HG02759 (cell line): ENCODE measurements at regions not wholly inside any gene's neighbourhood (a gene's known extent, or its start where the extent isn't known, plus 50 kb on each side); places are given as distances from the start of the nearest gene placed in this dataset.
"Not testable (repeated sequence)": the region's sequence is repeated elsewhere in the genome, so short reads cannot be mapped to it uniquely, and the experiment has no call there.

ENCODE experiments used
- ATAC-seq: cut with Tn5 transposase; IDR thresholded peaks from one replicate; pipeline ENCODE4 v1.9.1; 2021; ENCODE audit warnings: mild to moderate bottlenecking, moderate library complexity; ENCODE audit not compliant: unreplicated experiment

DNA sequence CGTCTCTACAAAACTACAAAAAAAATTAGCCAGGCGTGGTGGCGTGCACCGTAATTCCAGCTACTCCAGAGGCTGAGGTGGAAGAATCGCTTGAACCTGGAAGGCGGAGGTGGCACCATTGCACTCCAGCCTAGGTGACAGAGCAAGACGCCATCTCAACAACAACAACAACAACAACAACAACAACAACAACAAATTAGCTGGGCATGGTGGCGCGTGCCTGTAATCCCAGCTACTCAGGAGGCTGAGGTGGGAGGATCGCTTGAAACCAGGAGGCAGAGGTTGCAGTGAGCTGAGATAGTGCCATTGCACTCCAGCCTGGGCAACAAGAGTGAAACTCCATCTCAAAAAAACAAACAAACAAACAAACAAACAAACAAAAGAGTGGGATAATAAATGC lies 219.9 kb upstream of the SGK1 start:
- ATAC-seq, result not testable (repeated sequence)

DNA sequence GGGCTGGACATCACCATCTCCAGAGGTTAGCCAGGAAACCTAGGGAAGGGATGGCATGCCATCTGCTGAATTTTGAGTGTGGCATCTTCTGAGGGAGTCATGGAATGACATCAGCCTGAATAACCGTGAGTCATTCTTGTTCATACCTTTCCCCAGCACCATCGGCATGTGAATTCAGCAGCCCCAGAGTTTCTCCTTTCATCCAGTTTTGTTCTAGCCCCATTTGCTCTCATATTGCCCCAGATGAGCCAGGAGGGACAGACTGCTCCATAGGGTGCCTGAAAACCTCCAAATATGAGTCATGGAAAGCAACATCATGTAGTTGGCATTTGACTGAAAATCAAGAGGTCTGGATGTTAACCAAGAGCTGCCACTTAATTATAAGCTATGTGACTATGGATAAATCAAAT lies 219.2 kb upstream of the SGK1 start:
- no peak for ATAC-seq

DNA sequence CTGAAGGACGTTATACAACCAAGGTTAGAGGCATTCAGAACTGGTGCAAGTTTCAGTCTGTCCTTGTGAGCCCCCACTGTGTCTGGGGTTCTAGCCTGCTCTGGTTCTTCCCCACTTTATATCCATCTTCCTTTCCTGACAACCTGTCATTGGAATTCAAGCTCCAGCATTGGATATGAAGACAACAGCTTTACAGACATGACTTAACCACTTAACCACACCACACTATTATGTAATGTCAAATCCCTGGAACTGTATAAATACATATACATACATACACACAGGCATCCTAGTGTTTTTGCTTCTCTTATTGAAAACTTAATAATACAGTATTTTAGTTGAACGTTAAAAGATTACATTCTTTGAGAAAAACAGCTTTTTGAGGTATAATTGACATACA lies 217.9 kb upstream of the SGK1 start:
- no peak for ATAC-seq

DNA sequence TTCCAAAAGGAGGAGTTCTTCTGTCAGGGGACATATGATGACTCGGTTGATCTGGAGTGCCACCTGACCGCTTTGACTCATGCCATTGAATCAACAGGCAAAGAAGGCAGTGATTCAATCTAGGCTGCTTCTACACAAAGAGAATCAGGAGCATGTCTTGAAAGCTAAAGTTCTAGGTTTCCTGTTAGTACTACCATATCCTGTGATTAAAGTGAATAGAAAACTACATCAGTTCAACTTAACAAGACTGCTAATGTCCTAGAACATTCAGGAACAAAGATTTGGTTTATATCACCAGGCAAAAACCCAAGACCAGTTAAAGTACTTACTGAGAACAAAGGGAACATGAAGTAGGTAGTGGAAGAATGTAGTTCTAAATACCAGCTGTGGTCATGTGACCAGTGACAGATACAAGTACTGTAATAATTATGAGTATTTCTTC lies 216.8 kb upstream of the SGK1 start:
- no peak for ATAC-seq

DNA sequence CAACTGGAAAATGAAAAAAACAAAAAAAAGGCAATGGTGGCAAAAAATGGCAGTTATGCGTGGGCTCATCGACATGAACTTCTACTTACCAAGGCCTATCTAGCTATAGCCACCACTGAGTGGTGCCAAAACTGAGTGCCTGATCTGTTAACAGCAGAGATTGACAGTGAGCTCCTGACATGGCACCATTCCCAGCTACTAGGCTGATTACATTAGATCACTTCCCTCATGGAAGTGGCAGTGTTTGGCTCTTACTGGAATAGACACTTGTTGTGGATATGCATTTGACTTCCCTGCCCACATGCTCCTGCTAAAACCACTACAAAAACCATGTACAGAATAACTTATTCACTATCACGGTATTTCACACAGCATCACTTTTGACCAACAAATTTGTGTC lies 216.1 kb upstream of the SGK1 start:
- ATAC-seq, result no peak

DNA sequence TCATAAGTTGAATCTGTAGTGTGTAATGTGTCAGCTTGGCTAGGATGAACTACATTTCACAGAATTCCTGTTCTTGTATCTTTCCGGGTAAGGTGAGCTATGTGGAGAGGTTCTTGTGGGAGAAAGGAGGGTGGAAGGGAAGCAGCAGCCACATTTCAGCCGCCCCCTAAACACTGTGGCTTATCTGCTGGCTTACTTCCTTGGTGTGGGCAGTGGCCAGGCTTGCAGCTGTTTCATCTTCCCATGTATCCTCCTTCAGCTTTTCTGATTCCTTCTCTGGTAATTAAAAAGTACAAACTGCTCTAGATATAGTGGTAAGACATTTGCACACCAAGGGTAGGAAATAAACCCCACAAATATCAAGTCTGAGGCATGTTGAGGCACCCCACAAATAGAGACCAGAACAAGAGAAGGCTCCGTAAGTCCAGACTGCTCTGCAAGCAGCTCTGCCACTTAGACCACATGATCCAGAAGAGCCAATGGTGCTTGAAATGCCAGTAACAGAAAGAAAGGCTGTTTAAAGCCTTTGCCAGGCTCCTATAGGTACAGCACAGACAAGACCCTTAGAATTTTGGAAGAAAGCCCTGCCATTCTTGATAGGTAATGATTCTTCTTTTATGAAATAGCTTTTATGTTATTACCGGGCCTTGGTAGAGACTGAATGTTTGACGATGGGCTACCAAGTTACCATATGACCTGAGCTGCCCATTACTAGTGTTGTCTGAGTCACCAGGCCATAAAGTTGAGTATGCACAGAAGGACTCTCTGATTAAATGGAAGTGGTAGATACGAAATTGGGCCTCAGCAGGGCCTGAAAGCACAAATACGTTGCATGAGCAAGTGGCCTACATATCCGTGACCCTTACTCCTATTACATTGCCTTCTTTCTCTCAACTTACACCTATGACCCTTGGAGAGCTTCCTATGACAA lies 215.0 kb upstream of the SGK1 start:
- ATAC-seq, result no peak

DNA sequence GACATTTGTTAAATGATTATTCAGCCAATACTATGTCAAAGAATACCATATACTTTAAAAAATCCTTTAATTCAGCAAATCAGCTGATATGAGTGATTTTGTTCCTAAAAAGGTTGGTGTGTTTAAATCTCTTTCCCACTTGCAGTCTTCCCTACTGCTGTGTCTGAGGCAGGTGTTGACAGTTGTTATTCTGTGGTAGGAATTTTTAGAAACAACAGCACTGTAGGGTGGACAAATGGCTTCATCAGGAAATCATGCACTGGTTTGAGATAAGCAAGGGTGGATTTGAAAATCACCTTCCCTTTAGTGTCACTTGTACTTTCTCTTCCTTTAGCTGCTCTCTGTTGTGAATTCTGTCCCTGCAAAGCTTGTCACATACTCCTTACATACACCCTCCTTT lies 213.7 kb upstream of the SGK1 start:
- ATAC-seq, result no peak

DNA sequence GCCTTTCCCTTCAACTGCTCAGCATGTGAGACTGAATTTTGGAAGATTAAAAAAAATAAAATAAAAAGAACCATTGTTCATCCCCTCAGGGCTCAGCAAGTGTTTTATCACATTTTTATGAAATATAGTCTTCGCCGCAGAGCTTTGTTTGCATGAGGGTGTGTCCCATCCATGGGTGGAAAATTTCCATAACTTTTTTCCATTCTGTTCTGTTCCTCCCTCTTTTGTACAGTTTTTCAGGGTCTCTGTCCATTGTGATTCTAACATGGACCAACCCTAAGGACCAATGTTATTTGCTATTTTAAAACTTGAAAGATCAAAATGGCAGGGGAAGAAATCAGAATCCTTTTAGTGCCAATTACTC lies 213.3 kb upstream of the SGK1 start:
- no peak for ATAC-seq

DNA sequence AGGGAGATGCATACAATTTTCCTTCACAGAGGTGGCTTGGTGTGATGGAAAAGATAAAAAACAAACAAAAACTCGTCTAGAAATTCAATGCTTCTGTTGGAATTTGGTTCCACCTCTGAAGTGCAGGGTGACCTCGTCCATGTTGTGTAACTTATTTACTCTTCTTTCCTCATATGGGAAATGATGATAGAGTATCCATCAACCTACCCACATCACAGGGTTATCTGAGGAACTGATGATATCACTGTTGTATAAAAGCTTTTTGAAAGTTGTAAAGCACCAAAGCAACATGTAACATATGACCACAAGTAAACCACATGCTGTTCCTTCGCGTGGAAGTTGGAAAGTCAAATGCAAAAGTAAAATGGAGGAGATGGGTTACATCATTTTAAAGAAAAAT lies 212.0 kb upstream of the SGK1 start:
- no peak for ATAC-seq

DNA sequence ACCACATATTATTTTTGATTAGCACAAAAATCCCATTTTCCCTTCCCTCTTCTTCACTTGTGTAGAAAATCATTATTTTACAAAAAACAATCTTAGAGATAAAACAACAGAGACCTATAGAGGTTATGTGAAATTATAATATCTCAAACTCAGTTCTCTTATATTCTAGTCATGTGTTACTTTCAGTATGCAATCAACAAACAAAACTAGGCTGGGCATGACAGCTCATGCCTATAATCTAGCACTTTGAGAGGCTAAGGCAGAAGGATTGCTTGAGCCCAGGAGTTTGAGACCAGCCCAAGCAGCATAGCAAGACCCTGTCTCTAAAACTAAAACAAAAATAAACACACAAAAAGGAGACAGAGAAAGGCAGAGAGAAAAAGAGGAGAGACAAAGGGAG lies 211.4 kb upstream of the SGK1 start:
- ATAC-seq, result no peak

DNA sequence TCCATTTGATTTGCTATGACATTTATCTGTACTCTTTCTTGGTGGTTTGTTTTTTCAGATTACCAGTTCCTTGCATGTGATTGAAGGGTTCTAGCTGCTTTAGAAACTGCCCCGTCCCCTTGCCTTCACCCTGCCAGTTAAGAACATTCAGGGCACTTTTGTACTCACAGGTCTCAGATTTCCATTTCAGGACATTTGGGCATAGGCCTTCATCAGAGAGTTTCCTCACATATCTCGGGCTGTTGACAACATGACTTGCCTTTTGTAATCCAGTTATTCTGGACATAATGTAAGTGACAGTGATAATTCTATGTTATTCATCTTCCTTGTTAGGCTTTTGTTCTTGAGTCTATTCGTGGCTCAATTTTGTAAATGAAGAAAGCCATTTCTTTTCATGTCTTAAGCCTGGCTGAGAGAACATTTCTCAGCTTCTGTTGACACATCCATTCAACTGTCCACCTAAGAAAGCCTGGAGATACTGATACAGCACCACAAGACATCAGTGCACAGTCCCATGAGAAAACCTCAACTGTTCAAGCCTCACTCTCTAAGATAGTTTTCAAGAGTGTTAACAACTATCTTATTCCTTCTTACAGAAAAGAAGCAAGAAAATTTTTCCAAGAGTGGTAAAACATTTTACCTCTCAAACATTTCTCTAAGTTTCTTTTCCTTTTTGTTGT lies 209.3 kb upstream of the SGK1 start:
- ATAC-seq, result no peak

DNA sequence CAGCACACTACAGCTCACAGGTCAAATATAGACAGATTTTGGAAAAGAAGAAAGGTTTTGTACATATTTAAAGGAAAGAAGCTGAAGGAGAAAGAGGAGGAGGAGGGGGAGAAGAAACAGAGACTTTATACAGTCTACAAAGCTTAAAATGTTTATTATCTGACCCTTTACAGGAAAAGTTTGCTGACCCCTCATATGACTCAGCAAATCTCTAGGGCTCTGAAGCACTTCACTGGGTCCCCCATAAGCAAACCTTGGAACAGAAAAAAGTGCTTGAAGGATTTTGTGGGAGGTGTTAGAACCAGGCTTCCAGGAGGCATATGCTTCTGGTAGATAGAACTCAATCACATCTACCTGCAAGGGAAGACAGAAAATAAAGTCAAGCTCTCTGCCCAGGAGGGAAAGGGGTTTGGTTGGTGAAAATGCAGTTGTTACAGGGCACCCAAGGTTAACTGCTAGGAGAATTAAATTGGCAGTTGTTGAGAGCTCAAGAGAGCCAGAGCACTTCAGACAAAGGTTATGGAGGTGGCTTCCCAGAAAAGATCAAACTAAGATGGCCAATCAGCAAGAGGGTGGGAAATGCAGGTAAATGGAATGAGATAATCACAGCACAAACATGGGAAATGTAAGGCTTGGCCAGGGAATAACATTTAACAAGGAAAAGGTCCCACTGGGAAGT lies 207.4 kb upstream of the SGK1 start:
- no peak for ATAC-seq

DNA sequence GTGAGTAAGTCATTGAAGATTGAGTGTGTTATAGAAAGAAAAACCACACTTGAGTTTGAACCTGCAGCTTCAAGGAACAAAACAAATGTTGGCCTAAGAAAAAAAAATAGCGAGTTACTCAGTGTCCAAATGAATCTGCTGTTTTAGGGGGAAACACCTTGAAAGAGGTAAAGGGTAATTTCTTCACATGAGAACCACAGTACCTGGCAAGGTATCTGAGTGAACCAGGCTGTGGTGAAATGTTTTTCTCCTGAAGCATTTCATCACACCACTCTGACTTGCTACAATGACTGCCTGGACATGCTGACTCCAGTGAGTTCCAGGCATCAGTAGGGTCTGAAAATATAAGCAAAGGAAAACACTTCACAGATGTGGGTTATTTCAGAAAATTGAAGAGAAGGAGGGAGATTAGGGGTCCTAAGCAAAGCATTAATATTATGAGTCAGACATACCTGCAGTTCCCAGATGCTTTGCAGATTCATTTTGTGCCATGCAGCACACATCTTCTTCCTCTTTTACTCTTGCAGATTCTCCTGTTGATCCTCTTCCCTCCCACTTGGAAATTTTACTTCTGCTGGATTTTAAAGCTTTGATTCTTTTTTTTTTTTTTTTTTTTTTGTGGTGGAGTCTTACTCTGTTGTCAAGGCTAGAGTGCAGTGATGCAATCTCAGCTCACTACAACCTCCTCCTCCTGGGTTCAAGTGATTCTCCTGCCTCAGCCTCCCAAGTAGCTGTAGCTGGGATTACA lies 206.2 kb upstream of the SGK1 start:
- ATAC-seq, result no peak

DNA sequence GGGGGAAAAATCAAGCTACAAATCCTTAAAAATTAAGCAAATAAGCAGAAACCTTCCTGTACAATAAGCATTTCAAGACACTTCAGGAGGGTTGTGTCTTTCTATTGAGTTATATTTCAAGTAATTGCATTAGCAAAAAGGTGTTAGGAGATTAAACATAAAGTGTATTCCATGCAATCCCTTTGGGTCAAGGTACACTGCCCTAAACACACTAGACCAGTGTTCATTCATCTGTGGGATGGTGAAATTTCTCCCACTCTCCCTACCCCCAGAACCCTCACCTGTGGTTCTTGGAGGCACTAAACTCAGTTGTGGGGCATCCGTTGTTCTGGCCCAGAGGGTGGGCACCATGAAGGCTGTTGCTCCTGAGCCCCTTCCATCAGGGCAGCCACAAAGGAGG lies 205.1 kb upstream of the SGK1 start:
- ATAC-seq, result no peak

DNA sequence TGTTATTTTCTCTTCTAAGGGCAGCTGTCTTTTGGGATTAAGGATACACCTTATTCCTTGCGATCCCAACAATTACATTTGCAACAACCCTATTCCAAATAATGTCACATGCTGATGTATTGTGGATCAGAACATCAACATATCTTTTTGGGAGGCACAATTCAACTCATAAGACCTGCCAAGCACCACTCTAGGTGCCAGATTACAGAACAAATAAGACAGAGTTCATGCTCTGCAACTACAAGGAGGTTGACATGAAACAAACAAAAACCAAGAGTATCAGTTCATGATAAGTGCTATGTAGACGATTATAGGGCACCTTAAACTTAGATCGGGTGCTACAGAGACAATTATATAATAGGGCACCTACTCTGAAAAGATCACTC lies 203.2 kb upstream of the SGK1 start:
- no peak for ATAC-seq

DNA sequence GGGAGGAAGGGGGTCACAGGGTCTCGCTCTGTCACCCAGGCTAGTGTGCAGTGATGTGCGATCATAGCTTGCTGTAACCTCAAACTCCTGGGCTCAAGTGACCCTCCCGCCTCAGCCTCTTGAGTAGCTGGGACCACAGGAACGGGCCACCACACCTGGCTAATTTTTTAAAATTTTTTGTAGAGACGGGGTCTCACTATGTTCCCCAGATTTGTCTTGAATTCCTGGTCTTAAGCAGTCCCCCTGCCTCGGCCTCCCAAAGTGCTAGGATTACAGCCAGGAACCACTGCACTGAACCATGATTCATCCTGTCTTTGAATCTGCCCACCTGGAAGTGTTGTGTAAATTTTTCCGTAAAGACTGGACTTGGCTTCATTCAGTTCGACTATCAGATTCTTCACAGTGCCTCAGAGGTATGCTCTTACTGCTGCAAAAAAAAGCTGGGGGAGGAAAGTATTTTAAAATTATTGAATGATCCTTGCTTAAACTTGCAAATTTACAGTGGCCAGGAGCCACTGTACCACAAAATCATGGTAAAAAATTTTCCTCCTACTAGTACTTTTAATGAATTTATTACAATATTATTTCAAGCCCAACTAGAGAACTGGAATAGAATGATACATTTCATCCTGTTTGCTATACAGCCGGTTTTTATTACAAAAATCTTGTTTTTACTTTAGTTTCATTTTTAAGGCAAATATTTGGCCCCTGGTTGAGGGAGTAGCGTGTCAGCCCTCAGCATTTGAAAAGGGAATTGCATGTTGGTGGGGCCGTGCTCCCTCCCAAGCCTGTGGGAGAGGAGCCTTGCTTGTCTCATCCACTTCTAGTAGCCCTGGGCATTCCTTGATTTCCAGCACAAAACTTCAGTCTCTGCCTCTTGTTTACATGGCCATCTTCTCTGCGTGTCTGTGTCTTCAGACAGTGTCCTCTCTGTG lies 202.5 kb upstream of the SGK1 start:
- ATAC-seq, result no peak

DNA sequence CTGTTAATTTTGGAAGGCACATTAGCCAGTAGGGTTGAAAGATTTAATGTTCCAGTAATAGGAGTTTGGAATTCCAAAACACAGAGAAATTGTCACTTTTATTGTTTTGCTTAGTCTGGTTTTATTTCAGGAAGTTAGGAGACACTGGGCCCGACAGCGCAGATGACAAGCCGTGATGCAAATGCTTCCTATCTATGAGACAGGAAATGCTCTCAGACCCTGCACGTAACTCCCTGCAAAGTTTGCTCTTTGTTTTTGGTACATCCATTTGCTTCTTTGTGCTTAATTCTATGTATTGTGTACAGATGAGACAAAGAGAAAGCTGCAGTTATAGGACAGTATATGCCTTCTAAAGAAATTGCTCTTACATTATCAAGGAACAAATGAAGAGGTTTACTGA lies 201.6 kb upstream of the SGK1 start:
- ATAC-seq, result no peak

DNA sequence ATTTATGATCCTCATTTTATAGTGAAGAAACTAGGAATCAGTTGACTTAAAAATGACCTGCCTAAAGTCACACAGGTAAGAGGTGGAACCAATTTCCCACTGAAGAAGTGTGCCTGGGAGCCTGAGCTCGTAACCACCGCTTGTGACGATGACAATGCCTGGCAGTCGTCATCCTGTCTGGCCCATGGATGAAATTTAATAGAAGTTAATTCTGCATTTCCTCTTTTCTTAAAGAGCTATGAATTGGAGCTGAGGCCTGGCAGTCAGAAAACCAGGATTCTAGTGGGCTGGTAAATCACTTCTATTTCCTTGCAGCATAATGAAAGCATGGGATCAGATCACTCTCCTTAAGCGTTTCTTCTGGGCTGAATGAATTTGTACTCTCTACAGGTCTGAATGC lies 200.0 kb upstream of the SGK1 start:
- ATAC-seq, result no peak

DNA sequence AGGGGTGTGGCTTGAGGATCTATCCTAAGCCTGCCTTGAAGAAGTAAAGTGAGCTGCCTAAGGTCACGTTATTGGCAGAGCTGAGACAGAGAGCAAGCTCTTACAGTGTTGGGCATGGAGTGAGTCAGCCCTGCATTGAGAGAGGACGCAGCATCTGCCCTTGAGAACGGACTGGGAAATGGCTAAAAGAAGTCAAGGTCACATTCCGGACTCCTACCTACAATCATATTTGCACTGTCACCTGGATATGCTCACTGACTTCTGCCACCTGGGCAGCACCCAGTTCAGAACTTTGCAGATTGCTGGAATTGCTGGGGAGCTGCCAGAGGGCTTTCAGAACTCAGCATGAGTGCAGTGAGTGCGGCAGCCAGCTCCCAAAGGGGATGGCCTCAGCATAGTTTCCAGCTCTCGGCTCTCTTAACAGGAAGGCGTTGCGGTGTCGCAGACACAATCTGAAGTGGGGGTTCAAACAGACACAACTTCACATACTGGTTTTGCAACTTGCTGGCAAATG lies 199.3 kb upstream of the SGK1 start:
- no peak for ATAC-seq

DNA sequence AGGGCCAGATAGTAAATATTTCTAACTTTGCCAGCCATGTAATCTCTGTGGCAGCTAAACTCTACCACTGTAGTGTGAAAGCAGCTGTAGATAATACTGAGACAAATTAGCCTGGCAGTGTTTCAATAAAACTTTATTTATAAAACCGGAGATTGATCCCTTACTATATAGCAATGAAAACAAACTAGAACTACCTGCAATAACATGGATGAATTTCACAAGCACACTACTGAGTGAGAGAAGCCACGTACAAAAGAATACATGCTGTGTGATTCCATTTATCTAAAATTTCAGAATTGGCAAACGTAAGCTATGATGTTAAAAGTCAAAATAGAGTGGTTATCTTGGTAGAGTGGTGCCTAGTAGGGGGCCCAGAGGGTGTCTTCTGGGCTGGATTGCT lies 198.7 kb upstream of the SGK1 start:
- ATAC-seq, result no peak
